OCI-LY1 (cell line): ENCODE measurements at regions not wholly inside any gene's neighbourhood (a gene's known extent, or its start where the extent isn't known, plus 50 kb on each side); places are given as distances from the start of the nearest gene placed in this dataset.

Experiments
- EZH2 ChIP-seq: fragments of 200-600 bp; sonication (generic), shearing (Covaris generic); IDR thresholded peaks from 2 replicates; pipeline ENCODE4 v1.8.0; 2017; ENCODE audit warnings: borderline replicate concordance, mixed run types, mild to moderate bottlenecking, antibody characterized with exemption, low read length, moderate library complexity, mixed read lengths
- TF ChIP-seq, protein P1 (sequence below): fragments of 200-600 bp; sonication (generic), shearing (Covaris generic); IDR thresholded peaks from 2 replicates; pipeline ENCODE4 v1.5.1; 2017; ENCODE audit warnings: mild to moderate bottlenecking, antibody characterized with exemption, low read length, moderate library complexity, mixed read lengths

DNA sequence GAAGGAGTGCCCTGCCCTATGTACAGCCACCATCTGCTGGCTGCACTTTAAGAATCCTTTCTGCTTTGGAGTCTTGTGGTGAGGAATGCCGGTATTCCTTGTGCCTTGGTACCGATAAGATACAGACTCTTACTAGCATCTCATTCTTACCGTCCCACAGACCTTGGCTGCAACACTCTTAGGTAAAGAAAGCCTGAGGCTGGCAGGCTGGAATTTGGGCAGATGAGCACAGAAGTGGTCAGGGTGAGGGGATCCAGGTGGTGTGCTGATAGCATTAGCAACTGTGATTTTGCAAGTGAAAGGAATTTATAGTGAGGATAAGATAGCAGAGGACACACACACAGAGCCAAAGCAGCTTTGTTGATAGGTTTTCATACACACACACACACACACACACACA, 198.1 kb downstream of the ENC1 start:
- TF ChIP-seq, protein P1, sequence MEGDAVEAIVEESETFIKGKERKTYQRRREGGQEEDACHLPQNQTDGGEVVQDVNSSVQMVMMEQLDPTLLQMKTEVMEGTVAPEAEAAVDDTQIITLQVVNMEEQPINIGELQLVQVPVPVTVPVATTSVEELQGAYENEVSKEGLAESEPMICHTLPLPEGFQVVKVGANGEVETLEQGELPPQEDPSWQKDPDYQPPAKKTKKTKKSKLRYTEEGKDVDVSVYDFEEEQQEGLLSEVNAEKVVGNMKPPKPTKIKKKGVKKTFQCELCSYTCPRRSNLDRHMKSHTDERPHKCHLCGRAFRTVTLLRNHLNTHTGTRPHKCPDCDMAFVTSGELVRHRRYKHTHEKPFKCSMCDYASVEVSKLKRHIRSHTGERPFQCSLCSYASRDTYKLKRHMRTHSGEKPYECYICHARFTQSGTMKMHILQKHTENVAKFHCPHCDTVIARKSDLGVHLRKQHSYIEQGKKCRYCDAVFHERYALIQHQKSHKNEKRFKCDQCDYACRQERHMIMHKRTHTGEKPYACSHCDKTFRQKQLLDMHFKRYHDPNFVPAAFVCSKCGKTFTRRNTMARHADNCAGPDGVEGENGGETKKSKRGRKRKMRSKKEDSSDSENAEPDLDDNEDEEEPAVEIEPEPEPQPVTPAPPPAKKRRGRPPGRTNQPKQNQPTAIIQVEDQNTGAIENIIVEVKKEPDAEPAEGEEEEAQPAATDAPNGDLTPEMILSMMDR: no peak
- TF ChIP-seq EZH2: no peak
